ENCODE measurements at regions not wholly inside any gene's neighbourhood (a gene's known extent, or its start where the extent isn't known, plus 50 kb on each side); places are given as distances from the start of the nearest gene placed in this dataset.
A peak's percentile ranks its signal among the peaks of the same experiment; 100 is the strongest.

DNA sequence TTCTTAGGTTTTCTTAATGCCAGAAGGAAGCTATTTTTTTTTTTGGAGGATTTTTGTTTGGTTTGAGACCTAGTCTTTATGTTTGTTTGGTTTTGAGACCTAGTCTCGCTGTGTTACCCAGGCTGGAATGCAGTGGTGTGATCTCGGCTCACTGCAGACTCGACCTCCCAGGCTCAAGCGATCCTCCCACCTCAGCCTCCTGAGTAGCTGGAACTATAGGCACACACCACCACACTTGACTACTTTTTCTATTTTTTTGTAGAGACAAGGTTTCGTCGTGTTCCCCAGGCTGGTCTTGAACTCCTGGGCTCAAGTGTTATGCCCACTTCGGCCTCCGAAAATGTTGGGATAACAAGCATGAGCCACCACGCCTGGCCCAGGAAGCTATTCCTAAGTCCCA, 67.8 kb upstream of the NHSL1 start:
- WGBS, 2 experiments, result 90 to 97% methylated on average over 9 of the region's 9 CpGs
- H3K4me1 ChIP-seq (ENCODE audit: control insufficient read depth, insufficient read depth, low read length), result peaks cover 29% of the 10 kb centered on the region
- H3K36me3 ChIP-seq (ENCODE audit: control insufficient read depth, insufficient read depth, low read length), result no peaks in the 10 kb centered on the region
- no peaks in the 10 kb centered on the region for H3K9me3 ChIP-seq (ENCODE audit: control insufficient read depth, low read length)
- no peak overlapping the region for H3K4me3 ChIP-seq (ENCODE audit: insufficient read depth, low read depth, low read length)
- no peaks in the 10 kb centered on the region for H3K27me3 ChIP-seq (ENCODE audit: control insufficient read depth, insufficient read depth, low read length, poor library complexity, severe bottlenecking)
- no peak overlapping the region for H3K27ac ChIP-seq (ENCODE audit: insufficient read depth, low read depth, low read length, poor library complexity, severe bottlenecking)

- peaks cover 29% of the 10 kb centered on the region for H3K4me1 ChIP-seq (ENCODE audit: control insufficient read depth, insufficient read depth, low read length)
- 79 to 87% methylated on average over 8 of the region's 8 CpGs for WGBS, 2 experiments
- no peaks in the 10 kb centered on the region for H3K36me3 ChIP-seq (ENCODE audit: control insufficient read depth, insufficient read depth, low read length)
- H3K27ac ChIP-seq (ENCODE audit: insufficient read depth, low read depth, low read length, poor library complexity, severe bottlenecking), result no peak overlapping the region
- H3K27me3 ChIP-seq (ENCODE audit: control insufficient read depth, insufficient read depth, low read length, poor library complexity, severe bottlenecking), result no peaks in the 10 kb centered on the region
- no peak overlapping the region for H3K4me3 ChIP-seq (ENCODE audit: insufficient read depth, low read depth, low read length)
- no peaks in the 10 kb centered on the region for H3K9me3 ChIP-seq (ENCODE audit: control insufficient read depth, low read length)
These were observed 69.7 kb upstream of the NHSL1 start for GRCh38 chr6:138568997-138569396.

- Histone ChIP-seq H3K27ac (ENCODE audit: insufficient read depth, low read depth, low read length, poor library complexity, severe bottlenecking) (no peak overlapping the region), H3K27me3 (ENCODE audit: control insufficient read depth, insufficient read depth, low read length, poor library complexity, severe bottlenecking) (no peaks in the 10 kb centered on the region), H3K4me1 (ENCODE audit: control insufficient read depth, insufficient read depth, low read length) (peaks cover 29% of the 10 kb centered on the region), H3K9me3 (ENCODE audit: control insufficient read depth, low read length) (no peaks in the 10 kb centered on the region), H3K36me3 (ENCODE audit: control insufficient read depth, insufficient read depth, low read length) (no peaks in the 10 kb centered on the region), H3K4me3 (ENCODE audit: insufficient read depth, low read depth, low read length) (peak overlapping the region; percentile 49)
- WGBS, 2 experiments, result 93 to 94% methylated on average over 2 of the region's 2 CpGs
These were observed 70.3 kb upstream of the NHSL1 start for GRCh38 chr6:138569554-138569953.

DNA sequence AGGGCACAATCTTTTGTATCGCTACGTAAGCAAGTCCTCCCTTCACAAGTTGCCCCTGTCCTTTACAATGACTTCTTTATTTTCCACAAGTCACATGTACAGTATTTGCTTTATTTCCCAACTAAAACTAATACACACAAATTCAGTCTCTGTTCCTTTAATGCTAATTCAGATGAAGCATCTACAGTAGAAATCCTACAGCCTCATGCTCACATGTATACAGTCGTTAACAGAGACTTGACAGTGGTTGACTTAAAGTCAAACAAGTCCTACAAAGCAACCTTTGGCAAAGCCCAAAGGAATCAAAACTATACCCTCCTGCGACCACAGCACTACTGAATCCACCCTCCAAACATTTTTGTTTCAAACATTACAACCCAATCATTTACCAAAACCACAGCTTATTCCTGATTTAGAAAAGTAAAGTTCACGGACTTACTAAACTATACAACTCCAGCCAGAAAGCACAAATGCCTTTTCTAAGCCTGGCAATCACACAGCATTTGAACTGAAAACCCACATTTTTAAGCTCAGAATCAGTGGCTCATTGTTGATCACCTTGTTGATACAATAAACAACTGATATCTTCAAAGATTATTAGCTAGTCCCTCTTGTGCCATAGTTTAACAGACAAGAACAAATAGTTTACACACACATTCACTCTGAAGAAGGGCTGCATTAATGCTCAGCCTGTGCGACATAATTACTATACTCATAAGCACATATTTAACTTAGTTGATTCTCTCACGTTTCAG, 70.9 kb upstream of the NHSL1 start:
- WGBS, 2 experiments, result 71 to 73% methylated on average over 7 of the region's 7 CpGs
- Histone ChIP-seq H3K36me3 (ENCODE audit: control insufficient read depth, insufficient read depth, low read length) (no peaks in the 10 kb centered on the region), H3K4me1 (ENCODE audit: control insufficient read depth, insufficient read depth, low read length) (peaks cover 29% of the 10 kb centered on the region), H3K4me3 (ENCODE audit: insufficient read depth, low read depth, low read length) (peak overlapping the region; percentile 49), H3K27me3 (ENCODE audit: control insufficient read depth, insufficient read depth, low read length, poor library complexity, severe bottlenecking) (no peaks in the 10 kb centered on the region), H3K9me3 (ENCODE audit: control insufficient read depth, low read length) (no peaks in the 10 kb centered on the region), H3K27ac (ENCODE audit: insufficient read depth, low read depth, low read length, poor library complexity, severe bottlenecking) (peak overlapping the region; percentile 50)

GRCh38 chr6:138570725-138571029, 71.4 kb upstream of the NHSL1 start:
- Histone ChIP-seq H3K4me3 (ENCODE audit: insufficient read depth, low read depth, low read length) (peak overlapping the region; percentile 49), H3K4me1 (ENCODE audit: control insufficient read depth, insufficient read depth, low read length) (peaks cover 29% of the 10 kb centered on the region), H3K27ac (ENCODE audit: insufficient read depth, low read depth, low read length, poor library complexity, severe bottlenecking) (peak overlapping the region; percentile 57), H3K27me3 (ENCODE audit: control insufficient read depth, insufficient read depth, low read length, poor library complexity, severe bottlenecking) (no peaks in the 10 kb centered on the region), H3K9me3 (ENCODE audit: control insufficient read depth, low read length) (no peaks in the 10 kb centered on the region), H3K36me3 (ENCODE audit: control insufficient read depth, insufficient read depth, low read length) (no peaks in the 10 kb centered on the region)
- WGBS, 2 experiments, result 31 to 39% methylated on average over 3 to 4 of the region's 4 CpGs

GRCh38 chr6:138571181-138571580, 71.9 kb upstream of the NHSL1 start:
- H3K27me3 ChIP-seq (ENCODE audit: control insufficient read depth, insufficient read depth, low read length, poor library complexity, severe bottlenecking), result no peaks in the 10 kb centered on the region
- WGBS, 2 experiments, result 68 to 74% methylated on average over 4 to 6 of the region's 7 CpGs
- peaks cover 30% of the 10 kb centered on the region for H3K4me1 ChIP-seq (ENCODE audit: control insufficient read depth, insufficient read depth, low read length)
- H3K27ac ChIP-seq (ENCODE audit: insufficient read depth, low read depth, low read length, poor library complexity, severe bottlenecking), result peak overlapping the region; percentile 57
- H3K9me3 ChIP-seq (ENCODE audit: control insufficient read depth, low read length), result no peaks in the 10 kb centered on the region
- H3K36me3 ChIP-seq (ENCODE audit: control insufficient read depth, insufficient read depth, low read length), result no peaks in the 10 kb centered on the region
- peak overlapping the region; percentile 49 for H3K4me3 ChIP-seq (ENCODE audit: insufficient read depth, low read depth, low read length)

- Histone ChIP-seq H3K4me1 (ENCODE audit: control insufficient read depth, insufficient read depth, low read length) (peaks cover 35% of the 10 kb centered on the region), H3K27ac (ENCODE audit: insufficient read depth, low read depth, low read length, poor library complexity, severe bottlenecking) (peak overlapping the region; percentile 69)
- 21 to 29% methylated on average over 12 to 14 of the region's 15 CpGs for WGBS, 2 experiments
These were observed 72.4 kb upstream of the NHSL1 start for GRCh38 chr6:138571585-138572166.

DNA sequence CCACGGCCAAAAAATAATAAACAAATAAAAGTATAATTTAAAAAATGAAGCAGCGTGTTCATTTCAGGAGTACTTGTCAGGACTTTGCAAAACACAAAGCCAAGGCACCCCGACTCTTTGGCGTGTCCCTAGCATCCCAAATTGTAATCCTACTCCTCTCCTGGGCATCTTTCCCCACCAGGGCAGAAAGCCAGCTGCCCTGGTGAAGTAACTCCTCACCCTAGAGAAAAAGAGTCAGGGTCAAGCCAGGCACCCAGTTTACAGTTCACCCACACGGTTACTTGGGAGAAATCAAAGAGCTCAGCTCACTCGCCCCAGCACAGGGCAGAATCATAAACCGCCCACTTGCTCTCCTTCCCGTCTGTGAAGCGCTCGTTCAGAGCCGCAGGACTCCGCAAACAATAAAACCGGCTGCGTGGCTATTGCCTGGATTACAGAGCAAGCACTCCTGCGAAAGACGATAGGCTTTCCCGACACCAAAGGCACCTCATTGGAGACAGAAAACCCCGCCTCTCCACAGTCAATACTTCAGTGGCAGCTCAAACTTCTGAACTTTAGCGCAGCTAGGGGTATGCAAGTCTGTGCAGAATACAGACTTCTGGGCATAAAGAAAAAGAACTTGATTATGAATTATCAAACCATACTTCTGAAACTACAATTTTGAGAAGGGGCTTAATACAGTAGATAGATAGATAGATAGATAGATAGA, 73.0 kb upstream of the NHSL1 start:
- no peaks in the 10 kb centered on the region for H3K27me3 ChIP-seq (ENCODE audit: control insufficient read depth, insufficient read depth, low read length, poor library complexity, severe bottlenecking)
- peak overlapping the region; percentile 49 for H3K4me3 ChIP-seq (ENCODE audit: insufficient read depth, low read depth, low read length)
- no peaks in the 10 kb centered on the region for H3K9me3 ChIP-seq (ENCODE audit: control insufficient read depth, low read length)
- 10 to 11% methylated on average over 18 to 19 of the region's 19 CpGs for WGBS, 2 experiments
- H3K27ac ChIP-seq (ENCODE audit: insufficient read depth, low read depth, low read length, poor library complexity, severe bottlenecking), result peak overlapping the region; percentile 69
- H3K4me1 ChIP-seq (ENCODE audit: control insufficient read depth, insufficient read depth, low read length), result peaks cover 41% of the 10 kb centered on the region
- no peaks in the 10 kb centered on the region for H3K36me3 ChIP-seq (ENCODE audit: control insufficient read depth, insufficient read depth, low read length)

More at GRCh38 chr6:138571585-138572166, 72.4 kb upstream of the NHSL1 start:
- Histone ChIP-seq H3K9me3 (ENCODE audit: control insufficient read depth, low read length) (no peaks in the 10 kb centered on the region), H3K4me3 (ENCODE audit: insufficient read depth, low read depth, low read length) (peak overlapping the region; percentile 49), H3K36me3 (ENCODE audit: control insufficient read depth, insufficient read depth, low read length) (no peaks in the 10 kb centered on the region), H3K27me3 (ENCODE audit: control insufficient read depth, insufficient read depth, low read length, poor library complexity, severe bottlenecking) (no peaks in the 10 kb centered on the region)

- 65 to 73% methylated on average over 6 of the region's 6 CpGs for WGBS, 2 experiments
These were observed 73.6 kb upstream of the NHSL1 start for GRCh38 chr6:138572885-138573284.

DNA sequence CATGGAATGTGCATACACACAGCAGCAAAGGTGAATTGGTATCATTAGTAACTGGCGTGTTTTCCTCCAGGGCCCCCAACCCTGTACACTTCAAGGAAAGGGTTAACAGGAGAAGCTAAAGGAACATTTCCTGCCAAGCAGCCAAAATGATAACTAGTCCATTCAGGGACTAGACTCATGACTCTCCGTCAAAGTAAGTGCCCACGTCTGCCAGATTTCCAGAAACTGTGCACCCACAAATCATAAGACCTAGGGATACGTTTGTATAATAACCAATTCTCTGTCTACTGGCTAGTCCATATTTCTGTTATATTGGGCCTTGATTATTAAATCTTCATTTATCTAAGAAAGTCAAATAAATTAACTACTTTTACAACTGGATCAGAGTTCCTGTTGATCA, 76.0 kb upstream of the NHSL1 start:
- H3K4me3 ChIP-seq (ENCODE audit: insufficient read depth, low read depth, low read length), result no peak overlapping the region
- H3K9me3 ChIP-seq (ENCODE audit: control insufficient read depth, low read length), result no peaks in the 10 kb centered on the region
- H3K27me3 ChIP-seq (ENCODE audit: control insufficient read depth, insufficient read depth, low read length, poor library complexity, severe bottlenecking), result no peaks in the 10 kb centered on the region
- 97 to 100% methylated on average over 4 of the region's 4 CpGs for WGBS, 2 experiments
- H3K4me1 ChIP-seq (ENCODE audit: control insufficient read depth, insufficient read depth, low read length), result peaks cover 33% of the 10 kb centered on the region
- H3K36me3 ChIP-seq (ENCODE audit: control insufficient read depth, insufficient read depth, low read length), result no peaks in the 10 kb centered on the region
- no peak overlapping the region for H3K27ac ChIP-seq (ENCODE audit: insufficient read depth, low read depth, low read length, poor library complexity, severe bottlenecking)

More at GRCh38 chr6:138572885-138573284, 73.6 kb upstream of the NHSL1 start:
- no peaks in the 10 kb centered on the region for H3K27me3 ChIP-seq (ENCODE audit: control insufficient read depth, insufficient read depth, low read length, poor library complexity, severe bottlenecking)
- peaks cover 47% of the 10 kb centered on the region for H3K4me1 ChIP-seq (ENCODE audit: control insufficient read depth, insufficient read depth, low read length)
- H3K9me3 ChIP-seq (ENCODE audit: control insufficient read depth, low read length), result no peaks in the 10 kb centered on the region
- H3K4me3 ChIP-seq (ENCODE audit: insufficient read depth, low read depth, low read length), result no peak overlapping the region
- no peaks in the 10 kb centered on the region for H3K36me3 ChIP-seq (ENCODE audit: control insufficient read depth, insufficient read depth, low read length)
- H3K27ac ChIP-seq (ENCODE audit: insufficient read depth, low read depth, low read length, poor library complexity, severe bottlenecking), result no peak overlapping the region
